Erythroblast (primary cell): ENCODE measurements at regions not wholly inside any gene's neighbourhood (a gene's known extent, or its start where the extent isn't known, plus 50 kb on each side); places are given as distances from the start of the nearest gene placed in this dataset.
"Not testable (repeated sequence)": the region's sequence is repeated elsewhere in the genome, so short reads cannot be mapped to it uniquely, and the experiment has no call there.

Experiments used
- DNase-seq, 2 experiments: peaks; one replicate each; lab custom pipeline; 2025; lab: John Stamatoyannopoulos, UW
- GATA1 ChIP-seq: IDR thresholded peaks from 2 replicates; pipeline ENCODE4 v1.6.1; 2011; ENCODE audit warnings: low read depth, mild to moderate bottlenecking, control low read depth, low read length, moderate library complexity
- POLR2A ChIP-seq: IDR thresholded peaks from 2 replicates; pipeline ENCODE4 v1.6.1; 2011; ENCODE audit warnings: mild to moderate bottlenecking, low read length

DNA sequence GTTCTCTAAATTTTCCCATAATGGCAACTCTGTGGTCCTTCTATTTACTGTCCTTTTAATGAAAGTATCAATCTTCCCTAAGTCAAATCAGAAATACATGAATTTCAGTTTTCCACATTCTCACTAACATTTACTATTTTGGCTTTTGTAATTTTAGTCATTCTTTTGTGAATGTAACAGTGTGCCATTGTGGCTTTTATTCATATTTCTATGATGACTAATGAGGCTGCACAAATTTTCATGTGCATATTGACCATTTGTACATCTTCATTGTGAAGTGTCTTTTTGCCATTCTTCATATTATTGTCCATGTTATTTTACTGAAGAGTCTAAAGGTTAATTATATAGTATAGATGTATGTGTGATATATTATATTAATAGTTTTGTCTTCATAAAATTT is 431.0 kb upstream of the BRINP3 start:
- no peak for DNase-seq
- TF ChIP-seq POLR2A (no peak), GATA1 (no peak)

DNA sequence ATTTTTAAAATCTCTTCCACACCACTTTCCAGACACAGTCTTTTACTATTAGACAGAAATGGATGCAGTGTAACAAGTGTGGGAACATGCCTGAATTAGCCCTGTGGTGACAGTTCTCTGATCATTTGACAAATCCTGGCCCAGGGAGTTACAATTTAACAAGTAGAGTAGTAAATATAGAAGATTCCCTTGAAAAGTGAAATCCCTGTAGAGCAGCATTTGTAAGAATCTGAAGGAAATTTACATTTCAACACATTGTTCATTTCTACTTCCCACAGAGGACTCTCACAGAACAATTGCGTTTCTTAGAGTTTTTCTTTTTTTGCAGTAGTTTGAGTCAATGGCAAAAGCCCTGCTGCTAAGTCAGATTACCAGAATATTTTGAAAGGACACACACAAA is 458.3 kb upstream of the BRINP3 start:
- no peak for TF ChIP-seq GATA1
- TF ChIP-seq POLR2A, result no peak
- DNase-seq, result no peak

DNA sequence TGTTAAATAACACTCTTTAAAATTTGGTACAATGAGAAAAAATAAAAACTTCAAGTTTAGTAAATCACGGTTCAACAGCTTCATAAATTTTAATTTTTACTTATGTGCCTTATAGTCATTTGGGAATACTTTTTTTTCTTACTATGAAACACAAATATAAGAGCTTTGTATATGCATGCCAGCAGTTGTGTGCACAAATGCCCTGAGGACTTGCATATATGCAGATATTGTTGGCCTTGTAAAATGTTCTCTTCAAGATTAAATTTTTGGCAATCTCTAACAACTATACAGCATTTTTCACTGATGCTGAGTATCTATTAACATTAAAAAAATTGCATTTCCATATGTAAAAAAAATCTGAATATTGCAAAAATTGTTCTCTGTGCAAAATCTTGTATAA is 458.7 kb upstream of the BRINP3 start:
- no peak for DNase-seq
- TF ChIP-seq GATA1, result no peak
- no peak for TF ChIP-seq POLR2A

DNA sequence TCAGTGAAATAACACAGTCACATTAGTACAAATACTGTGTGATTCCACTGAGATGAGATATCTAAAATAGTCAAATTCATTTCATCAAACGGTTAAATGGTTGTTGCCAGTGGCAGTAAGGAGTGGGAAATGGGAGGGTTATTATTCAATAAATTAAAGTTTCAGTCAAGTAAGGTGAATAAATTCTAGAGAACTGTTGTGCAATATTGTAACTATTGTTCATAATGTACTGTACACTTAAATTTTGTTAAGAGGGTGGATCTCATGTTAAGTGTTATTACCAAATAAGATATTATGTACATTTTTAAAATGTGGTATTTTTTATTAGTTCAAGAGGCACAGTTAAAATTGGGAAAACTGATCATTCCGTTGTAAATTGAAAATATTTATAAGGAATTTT is 463.3 kb upstream of the BRINP3 start:
- DNase-seq, result no peak
- TF ChIP-seq POLR2A, result no peak
- TF ChIP-seq GATA1, result no peak

DNA sequence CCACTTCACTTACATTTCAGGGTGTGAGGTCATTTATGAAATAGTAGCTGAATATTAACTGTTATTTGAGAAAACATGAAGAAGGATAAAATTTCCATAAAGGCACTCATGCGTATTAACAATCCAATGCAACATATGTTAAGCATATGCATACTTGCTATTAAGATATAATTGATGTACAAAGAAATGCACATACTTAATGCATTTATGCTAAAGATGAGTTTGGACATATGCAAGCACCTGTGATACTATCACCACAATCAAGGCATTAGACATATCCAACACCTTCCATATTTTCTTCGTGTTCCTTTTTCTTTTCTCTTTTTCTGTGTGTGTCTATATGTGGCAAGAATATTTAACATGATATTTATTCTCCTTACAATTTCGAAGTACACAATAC is 464.8 kb upstream of the BRINP3 start:
- TF ChIP-seq POLR2A, result no peak
- TF ChIP-seq GATA1, result no peak

DNA sequence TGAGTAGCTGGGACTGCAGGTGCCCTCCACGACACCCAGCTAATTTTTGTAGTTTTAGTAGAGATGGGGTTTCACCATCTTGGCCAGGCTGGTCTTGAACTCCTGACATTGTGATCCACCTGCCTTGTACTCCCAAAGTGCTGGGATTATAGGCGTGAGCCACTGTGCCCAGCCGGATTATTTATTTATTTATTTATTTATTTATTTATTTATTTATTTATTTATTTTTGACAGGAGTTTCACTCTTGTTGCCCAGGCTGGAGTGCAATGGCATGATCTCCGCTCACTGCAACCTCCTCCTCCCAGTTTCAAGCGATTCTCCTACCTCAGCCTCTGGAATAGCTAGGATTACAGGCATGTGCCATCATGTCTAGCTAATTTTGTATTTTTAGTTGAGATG is 466.1 kb upstream of the BRINP3 start:
- DNase-seq, result not testable (repeated sequence)

More for the DNA sequence above, 464.8 kb upstream of the BRINP3 start:
- DNase-seq, result no peak

DNA sequence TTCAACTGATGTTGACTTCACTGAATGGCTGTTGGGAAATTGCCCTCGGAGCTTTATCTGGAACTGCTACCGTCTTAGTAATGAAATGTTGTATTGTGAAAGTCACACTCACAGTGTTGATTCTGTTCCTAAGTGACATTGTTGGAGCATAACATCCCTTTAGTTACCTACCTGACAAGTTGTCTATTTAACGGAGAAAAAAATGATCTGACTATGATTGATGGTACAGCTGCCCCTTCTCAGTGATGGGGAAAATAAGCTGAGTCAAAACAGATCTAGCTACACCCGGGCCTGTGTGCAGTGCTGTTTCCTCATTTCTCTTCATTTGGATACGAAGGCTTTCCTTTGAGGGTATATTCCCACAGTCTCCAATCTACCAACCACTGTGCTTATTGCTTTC is 472.3 kb upstream of the BRINP3 start:
- TF ChIP-seq POLR2A (no peak), GATA1 (no peak)
- no peak for DNase-seq

DNA sequence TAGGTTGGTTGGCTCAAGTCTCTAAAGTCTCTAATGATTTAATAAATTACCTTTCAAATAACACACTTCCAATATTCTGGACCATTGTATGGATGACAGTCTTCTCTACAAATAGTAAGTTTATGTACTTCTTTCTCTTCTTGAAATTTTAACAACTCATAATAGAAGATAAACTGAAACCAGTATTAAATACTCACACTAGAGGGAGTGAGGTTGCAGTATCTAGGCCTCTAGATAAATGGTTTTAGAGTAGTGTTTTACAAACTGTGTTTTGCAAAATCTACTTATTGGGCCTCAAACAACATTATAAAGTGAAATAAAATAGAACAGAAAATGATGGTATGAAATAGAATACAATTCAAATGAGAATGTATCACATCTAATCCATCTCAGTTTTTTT is 479.9 kb upstream of the BRINP3 start:
- no peak for TF ChIP-seq POLR2A
- TF ChIP-seq GATA1, result no peak
- DNase-seq, result no peak

DNA sequence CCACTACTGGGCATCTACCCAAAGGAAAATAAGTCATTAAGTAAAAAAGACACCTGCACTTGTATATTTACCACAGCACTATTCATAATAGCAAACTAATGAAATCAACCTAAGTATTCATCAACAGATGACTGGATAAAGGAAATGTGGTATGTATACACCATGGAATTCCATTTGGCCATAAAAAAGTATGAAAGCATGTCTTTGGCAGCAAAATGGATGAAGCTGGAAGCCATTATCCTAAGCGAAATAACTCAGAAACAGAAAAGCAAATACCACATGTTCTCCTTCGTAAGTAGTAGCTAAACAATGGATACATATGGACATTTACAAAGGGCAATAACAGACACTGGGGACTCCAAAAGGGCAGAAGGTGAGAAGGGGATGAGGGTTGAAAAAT is 485.7 kb upstream of the BRINP3 start:
- TF ChIP-seq GATA1, result no peak
- TF ChIP-seq POLR2A, result no peak
- no peak for DNase-seq

DNA sequence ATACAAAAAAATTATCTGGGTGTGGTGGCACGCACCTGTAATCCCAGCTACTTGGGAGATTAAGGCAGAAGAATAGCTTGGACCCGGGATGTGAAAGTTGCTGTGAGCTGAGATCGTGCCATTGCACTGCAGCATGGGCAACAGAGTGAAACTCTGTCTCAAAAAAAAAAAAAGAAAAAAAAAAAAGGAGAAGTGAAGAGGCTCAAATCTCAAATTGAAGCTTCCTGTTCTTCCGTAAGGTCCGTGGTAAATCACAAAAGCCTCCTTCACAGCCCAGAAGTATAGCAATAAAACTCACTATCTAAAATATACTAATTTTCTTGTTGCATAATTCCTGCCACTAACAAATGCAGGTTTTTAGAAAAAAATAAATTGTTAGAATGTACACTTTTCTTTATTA is 498.2 kb upstream of the BRINP3 start:
- TF ChIP-seq GATA1 (no peak), POLR2A (no peak)
- DNase-seq, result no peak

DNA sequence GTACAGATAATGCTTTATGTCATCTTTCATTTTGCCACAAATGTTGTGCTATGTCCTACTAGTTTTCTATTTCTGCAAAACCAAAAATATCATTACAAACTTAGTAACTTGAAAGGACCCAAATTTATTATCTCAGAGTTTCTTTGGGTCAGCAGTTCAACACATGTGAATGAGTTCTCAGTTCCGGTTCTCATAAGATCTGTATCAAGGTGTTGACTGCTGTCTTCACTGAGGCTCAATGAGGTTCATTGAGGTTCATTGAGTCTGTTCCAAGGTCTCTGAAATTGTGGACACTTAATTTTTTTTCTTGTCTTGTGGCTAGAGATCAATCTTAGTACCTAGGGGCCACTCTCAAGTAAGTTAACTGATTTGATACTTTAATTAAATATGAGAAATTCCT is 525.1 kb upstream of the BRINP3 start:
- no peak for DNase-seq
- TF ChIP-seq GATA1, result no peak
- TF ChIP-seq POLR2A, result no peak

DNA sequence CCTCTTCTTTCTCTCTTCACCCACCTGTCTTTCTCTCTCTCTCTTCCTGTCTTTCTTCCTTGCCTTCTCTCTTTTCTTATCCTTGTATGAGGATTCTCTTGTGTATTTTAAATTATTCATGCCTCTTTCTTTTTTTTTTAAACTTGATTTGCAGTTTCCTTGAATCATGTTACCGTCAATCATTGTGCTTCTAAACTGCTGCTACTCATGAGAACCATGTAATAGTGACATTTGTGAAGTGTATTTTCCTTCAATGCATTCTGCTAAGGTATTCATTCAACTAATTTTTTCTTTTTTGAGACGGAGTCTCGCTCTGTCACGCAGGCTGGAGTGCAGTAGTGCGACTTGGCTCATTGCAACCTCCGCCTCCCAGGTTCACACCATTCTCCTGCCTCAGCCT is 539.1 kb upstream of the BRINP3 start:
- TF ChIP-seq GATA1, result no peak
- TF ChIP-seq POLR2A, result no peak
- no peak for DNase-seq

DNA sequence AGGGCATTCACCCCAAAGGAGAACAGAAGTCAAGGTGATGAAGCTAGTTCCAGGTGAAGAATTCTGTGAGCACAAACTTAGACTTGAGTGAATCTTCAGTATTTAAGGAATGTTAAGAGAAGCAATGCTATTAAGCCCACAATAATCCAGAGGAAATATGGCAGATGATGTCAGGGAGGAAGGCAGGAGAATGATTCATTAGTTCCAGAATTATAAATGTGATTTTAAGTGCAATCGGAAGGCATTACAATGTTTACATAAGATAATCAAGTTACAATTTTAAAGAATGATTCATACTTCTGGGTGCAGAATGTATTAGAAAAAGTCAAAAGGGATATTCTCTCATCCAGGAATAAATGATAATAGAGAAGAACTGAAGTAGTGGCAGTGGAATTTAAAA is 545.2 kb upstream of the BRINP3 start:
- no peak for DNase-seq
- TF ChIP-seq POLR2A (no peak), GATA1 (no peak)

DNA sequence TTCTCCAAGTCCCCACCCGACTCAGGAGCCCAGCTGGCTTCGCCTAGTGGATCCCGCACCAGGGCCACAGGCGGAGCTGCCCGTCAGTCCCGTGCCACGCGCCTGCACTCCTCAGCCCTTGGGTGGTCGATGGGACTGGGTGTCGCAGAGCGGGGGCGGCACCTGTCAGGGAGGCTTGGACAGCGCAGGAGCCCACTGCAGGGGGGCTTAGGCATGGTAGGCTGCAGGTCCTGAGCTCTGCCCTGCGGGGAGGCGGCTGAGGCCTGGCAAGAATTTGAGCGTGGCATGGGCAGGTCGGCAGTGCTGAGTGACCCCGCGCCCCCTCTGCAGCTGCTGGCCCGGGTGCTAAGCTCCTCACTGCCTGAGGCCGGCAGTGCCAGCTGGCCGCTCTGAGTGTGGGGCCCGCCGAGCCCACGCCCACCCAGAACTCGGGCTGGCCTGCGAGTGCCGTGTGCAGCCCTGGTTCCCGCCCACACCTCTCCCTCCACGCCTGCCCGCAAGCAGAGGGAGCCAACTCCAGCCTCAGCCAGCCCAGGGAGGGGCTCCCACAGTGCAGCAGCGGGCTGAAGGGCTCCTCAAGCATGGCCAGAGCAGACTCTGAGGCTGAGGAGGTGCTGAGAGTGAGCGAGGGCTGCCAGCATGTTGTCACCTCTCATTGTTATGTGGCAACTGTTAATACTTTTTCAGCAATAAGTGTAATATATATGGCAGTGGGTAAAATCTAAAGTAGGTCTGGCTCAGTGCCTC is 548.4 kb upstream of the BRINP3 start:
- TF ChIP-seq POLR2A (no peak), GATA1 (no peak)
- DNase-seq, result no peak

DNA sequence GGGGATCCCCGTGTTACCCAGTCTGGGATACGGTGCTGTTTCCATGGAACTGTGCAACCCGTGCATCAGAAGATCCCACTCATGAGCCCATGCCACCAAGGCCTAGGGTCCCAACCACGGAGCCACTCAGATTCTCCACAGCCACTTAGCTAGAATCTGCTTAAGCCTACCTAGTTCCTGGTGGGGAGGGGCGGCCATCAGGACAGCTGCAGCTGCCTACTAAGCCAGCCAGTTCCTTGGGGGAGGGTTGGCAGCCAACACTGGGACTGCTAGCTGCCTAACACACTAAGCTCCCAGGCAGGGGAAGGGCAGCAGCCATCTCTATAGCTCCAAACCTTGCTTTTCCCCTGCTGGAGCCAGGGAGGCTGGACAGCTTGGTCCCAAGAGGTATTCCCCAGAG is 549.2 kb upstream of the BRINP3 start:
- TF ChIP-seq GATA1, result no peak
- TF ChIP-seq POLR2A, result no peak
- no peak for DNase-seq
